ENCODE measurements at regions not wholly inside any gene's neighbourhood (a gene's known extent, or its start where the extent isn't known, plus 50 kb on each side); places are given as distances from the start of the nearest gene placed in this dataset.

GRCh38 chr2:103754530-103754929, 992.7 kb downstream of the TMEM182 start:
- WGBS (ENCODE audit: insufficient coverage): 83% methylated on average over 1 of the region's 2 CpGs
- no peaks in the 10 kb centered on the region for H3K4me1 Mint-ChIP-seq
- ATAC-seq (replicated peaks in 1 of 4) (no peak), DNase-seq (no peak)
- Histone ChIP-seq H3K27ac (ENCODE audit: low read length) (no peak overlapping the region), H3K4me1 (ENCODE audit: control insufficient read depth in 1 of 2, extremely low read depth in 1 of 2, insufficient read depth in 2 of 2, low read length in 2 of 2) (no peaks in the 10 kb centered on the region), H3K27me3 (replicated peaks in 1 of 2; ENCODE audit: control insufficient read depth in 2 of 2, extremely low read depth in 1 of 2, insufficient read depth in 2 of 2, low read length in 1 of 2) (no peaks in the 10 kb centered on the region), H3K4me3 (ENCODE audit: control insufficient read depth in 1 of 2, extremely low read depth in 1 of 2, low read length in 1 of 2) (no peak overlapping the region), H3K9me3 (no peaks in the 10 kb centered on the region), H3K36me3 (ENCODE audit: control insufficient read depth in 2 of 2, extremely low read depth in 1 of 2, insufficient read depth in 1 of 2, low read length in 1 of 2) (no peaks in the 10 kb centered on the region)
- peaks cover 13 to 22% (median 14%) of the 10 kb centered on the region in 3 donors for H3K9me3 Mint-ChIP-seq
- H3K4me3 Mint-ChIP-seq: no peak overlapping the region
- H3K27me3 Mint-ChIP-seq: no peaks in the 10 kb centered on the region
- H3K27ac Mint-ChIP-seq: no peak overlapping the region
- CTCF ChIA-PET: no interaction called here
- POLR2A ChIA-PET: no interaction called here
- H3K36me3 Mint-ChIP-seq: no peaks in the 10 kb centered on the region

- no peak for ATAC-seq (replicated peaks in 1 of 4)
- H3K27me3 Mint-ChIP-seq: no peaks in the 10 kb centered on the region
- POLR2A ChIA-PET: no interaction called here
Measured at GRCh38 chr2:103773884-103774283, 1012.1 kb downstream of the TMEM182 start.

GRCh38 chr2:103780088-103780702, 1018.4 kb downstream of the TMEM182 start:
- no peak for DNase-seq
- CTCF ChIA-PET: no interaction called here
- whole genome bisulfite sequencing (ENCODE audit: insufficient coverage): no CpG with 5 or more reads among the region's 4 CpGs

More at GRCh38 chr2:103773884-103774283, 1012.1 kb downstream of the TMEM182 start:
- Mint-ChIP-seq H3K9me3 (peaks cover 17 to 30% (median 25%) of the 10 kb centered on the region in 3 donors), H3K4me3 (no peak overlapping the region), H3K4me1 (no peaks in the 10 kb centered on the region), H3K36me3 (no peaks in the 10 kb centered on the region), H3K27ac (no peak overlapping the region)
- H3K36me3 ChIP-seq (ENCODE audit: control insufficient read depth in 2 of 2, extremely low read depth in 1 of 2, insufficient read depth in 1 of 2, low read length in 1 of 2): no peaks in the 10 kb centered on the region
- no peak overlapping the region for H3K27ac ChIP-seq (ENCODE audit: low read length)
- no peaks in the 10 kb centered on the region for H3K9me3 ChIP-seq
- CTCF ChIA-PET: interaction anchor here in 1 of 2 donors (0.6 kb wide), 1 partner anchor 496 kb away, joined by 4 read pairs; no protein-coding TSS in a partner anchor
- H3K4me1 ChIP-seq (ENCODE audit: control insufficient read depth in 1 of 2, extremely low read depth in 1 of 2, insufficient read depth in 2 of 2, low read length in 2 of 2): no peaks in the 10 kb centered on the region
- H3K4me3 ChIP-seq (ENCODE audit: control insufficient read depth in 1 of 2, extremely low read depth in 1 of 2, low read length in 1 of 2): no peak overlapping the region
- H3K27me3 ChIP-seq (replicated peaks in 1 of 2; ENCODE audit: control insufficient read depth in 2 of 2, extremely low read depth in 1 of 2, insufficient read depth in 2 of 2, low read length in 1 of 2): no peaks in the 10 kb centered on the region
- no peak for DNase-seq
- WGBS (ENCODE audit: insufficient coverage): no CpG with 5 or more reads among the region's 4 CpGs

GRCh38 chr2:103781313-103781712, 1019.5 kb downstream of the TMEM182 start:
- no peak overlapping the region for H3K27ac ChIP-seq (ENCODE audit: low read length)
- no peaks in the 10 kb centered on the region for H3K27me3 ChIP-seq (replicated peaks in 1 of 2; ENCODE audit: control insufficient read depth in 2 of 2, extremely low read depth in 1 of 2, insufficient read depth in 2 of 2, low read length in 1 of 2)
- H3K9me3 ChIP-seq: no peaks in the 10 kb centered on the region
- H3K4me3 Mint-ChIP-seq: no peak overlapping the region
- H3K27ac Mint-ChIP-seq: no peak overlapping the region
- no peak for ATAC-seq (replicated peaks in 1 of 4)
- 83% methylated on average over 1 of the region's 2 CpGs for WGBS (ENCODE audit: insufficient coverage)
- ChIA-PET CTCF (no interaction called here), POLR2A (interaction anchor here in 1 of 2 donors (0.6 kb wide), 1 partner anchor 965 kb away, joined by 3 read pairs; no protein-coding TSS in a partner anchor)
- H3K36me3 ChIP-seq (ENCODE audit: control insufficient read depth in 2 of 2, extremely low read depth in 1 of 2, insufficient read depth in 1 of 2, low read length in 1 of 2): no peaks in the 10 kb centered on the region
- H3K4me1 ChIP-seq (ENCODE audit: control insufficient read depth in 1 of 2, extremely low read depth in 1 of 2, insufficient read depth in 2 of 2, low read length in 2 of 2): no peaks in the 10 kb centered on the region
- no peaks in the 10 kb centered on the region for H3K27me3 Mint-ChIP-seq
- DNase-seq: no peak
- no peaks in the 10 kb centered on the region for H3K36me3 Mint-ChIP-seq
- H3K4me1 Mint-ChIP-seq: no peaks in the 10 kb centered on the region
- no peak overlapping the region for H3K4me3 ChIP-seq (ENCODE audit: control insufficient read depth in 1 of 2, extremely low read depth in 1 of 2, low read length in 1 of 2)
- peaks cover 7 to 24% (median 10%) of the 10 kb centered on the region in 3 donors for H3K9me3 Mint-ChIP-seq

More at GRCh38 chr2:103780088-103780702, 1018.4 kb downstream of the TMEM182 start:
- POLR2A ChIA-PET: no interaction called here
- Mint-ChIP-seq H3K36me3 (no peaks in the 10 kb centered on the region), H3K4me1 (no peaks in the 10 kb centered on the region), H3K27me3 (no peaks in the 10 kb centered on the region), H3K4me3 (no peak overlapping the region), H3K27ac (no peak overlapping the region), H3K9me3 (peaks cover 14 to 31% (median 19%) of the 10 kb centered on the region in 3 donors)
- Histone ChIP-seq H3K27ac (ENCODE audit: low read length) (no peak overlapping the region), H3K4me1 (ENCODE audit: control insufficient read depth in 1 of 2, extremely low read depth in 1 of 2, insufficient read depth in 2 of 2, low read length in 2 of 2) (no peaks in the 10 kb centered on the region), H3K4me3 (ENCODE audit: control insufficient read depth in 1 of 2, extremely low read depth in 1 of 2, low read length in 1 of 2) (no peak overlapping the region), H3K36me3 (ENCODE audit: control insufficient read depth in 2 of 2, extremely low read depth in 1 of 2, insufficient read depth in 1 of 2, low read length in 1 of 2) (no peaks in the 10 kb centered on the region), H3K27me3 (replicated peaks in 1 of 2; ENCODE audit: control insufficient read depth in 2 of 2, extremely low read depth in 1 of 2, insufficient read depth in 2 of 2, low read length in 1 of 2) (no peaks in the 10 kb centered on the region), H3K9me3 (no peaks in the 10 kb centered on the region)
- no peak for ATAC-seq (replicated peaks in 1 of 4)

GRCh38 chr2:103784261-103784660, 1022.4 kb downstream of the TMEM182 start:
- H3K4me3 ChIP-seq (ENCODE audit: control insufficient read depth in 1 of 2, extremely low read depth in 1 of 2, low read length in 1 of 2): no peak overlapping the region
- H3K27ac Mint-ChIP-seq: no peak overlapping the region
- H3K27ac ChIP-seq (ENCODE audit: low read length): no peak overlapping the region
- DNase-seq (no peak), ATAC-seq (replicated peaks in 1 of 4) (no peak)
- WGBS (ENCODE audit: insufficient coverage): no CpG with 5 or more reads among the region's 2 CpGs
- CTCF ChIA-PET: no interaction called here
- H3K4me3 Mint-ChIP-seq: no peak overlapping the region
- no peaks in the 10 kb centered on the region for H3K27me3 ChIP-seq (replicated peaks in 1 of 2; ENCODE audit: control insufficient read depth in 2 of 2, extremely low read depth in 1 of 2, insufficient read depth in 2 of 2, low read length in 1 of 2)
- POLR2A ChIA-PET: no interaction called here
- no peaks in the 10 kb centered on the region for H3K4me1 Mint-ChIP-seq
- no peaks in the 10 kb centered on the region for H3K27me3 Mint-ChIP-seq
- H3K9me3 Mint-ChIP-seq: peaks cover 0 to 11% (median 7%) of the 10 kb centered on the region in 3 donors
- no peaks in the 10 kb centered on the region for H3K36me3 ChIP-seq (ENCODE audit: control insufficient read depth in 2 of 2, extremely low read depth in 1 of 2, insufficient read depth in 1 of 2, low read length in 1 of 2)
- no peaks in the 10 kb centered on the region for H3K9me3 ChIP-seq
- no peaks in the 10 kb centered on the region for H3K4me1 ChIP-seq (ENCODE audit: control insufficient read depth in 1 of 2, extremely low read depth in 1 of 2, insufficient read depth in 2 of 2, low read length in 2 of 2)
- no peaks in the 10 kb centered on the region for H3K36me3 Mint-ChIP-seq

- ATAC-seq (replicated peaks in 1 of 4) (no peak), DNase-seq (no peak)
- no peaks in the 10 kb centered on the region for H3K4me1 Mint-ChIP-seq
- Histone ChIP-seq H3K36me3 (ENCODE audit: control insufficient read depth in 2 of 2, extremely low read depth in 1 of 2, insufficient read depth in 1 of 2, low read length in 1 of 2) (no peaks in the 10 kb centered on the region), H3K27ac (ENCODE audit: low read length) (no peak overlapping the region), H3K4me1 (ENCODE audit: control insufficient read depth in 1 of 2, extremely low read depth in 1 of 2, insufficient read depth in 2 of 2, low read length in 2 of 2) (no peaks in the 10 kb centered on the region), H3K4me3 (ENCODE audit: control insufficient read depth in 1 of 2, extremely low read depth in 1 of 2, low read length in 1 of 2) (no peak overlapping the region), H3K9me3 (no peaks in the 10 kb centered on the region), H3K27me3 (replicated peaks in 1 of 2; ENCODE audit: control insufficient read depth in 2 of 2, extremely low read depth in 1 of 2, insufficient read depth in 2 of 2, low read length in 1 of 2) (no peaks in the 10 kb centered on the region)
- no peak overlapping the region for H3K4me3 Mint-ChIP-seq
- peaks cover 3 to 11% (median 7%) of the 10 kb centered on the region in 3 donors for H3K9me3 Mint-ChIP-seq
- ChIA-PET CTCF (no interaction called here), POLR2A (no interaction called here)
- no peak overlapping the region for H3K27ac Mint-ChIP-seq
- WGBS (ENCODE audit: insufficient coverage): no CpG with 5 or more reads among the region's 1 CpG
- no peaks in the 10 kb centered on the region for H3K36me3 Mint-ChIP-seq
- no peaks in the 10 kb centered on the region for H3K27me3 Mint-ChIP-seq
Measured at GRCh38 chr2:103785432-103785831, 1023.6 kb downstream of the TMEM182 start.

GRCh38 chr2:103785956-103786355, 1024.1 kb downstream of the TMEM182 start:
- Mint-ChIP-seq H3K27ac (no peak overlapping the region), H3K4me1 (no peaks in the 10 kb centered on the region), H3K9me3 (peaks cover 3 to 11% (median 7%) of the 10 kb centered on the region in 3 donors), H3K36me3 (no peaks in the 10 kb centered on the region), H3K27me3 (no peaks in the 10 kb centered on the region), H3K4me3 (no peak overlapping the region)
- ATAC-seq (replicated peaks in 1 of 4) (no peak), DNase-seq (no peak)
- H3K9me3 ChIP-seq: no peaks in the 10 kb centered on the region
- POLR2A ChIA-PET: no interaction called here
- no peaks in the 10 kb centered on the region for H3K27me3 ChIP-seq (replicated peaks in 1 of 2; ENCODE audit: control insufficient read depth in 2 of 2, extremely low read depth in 1 of 2, insufficient read depth in 2 of 2, low read length in 1 of 2)
- H3K36me3 ChIP-seq (ENCODE audit: control insufficient read depth in 2 of 2, extremely low read depth in 1 of 2, insufficient read depth in 1 of 2, low read length in 1 of 2): no peaks in the 10 kb centered on the region
- H3K4me3 ChIP-seq (ENCODE audit: control insufficient read depth in 1 of 2, extremely low read depth in 1 of 2, low read length in 1 of 2): no peak overlapping the region
- H3K4me1 ChIP-seq (ENCODE audit: control insufficient read depth in 1 of 2, extremely low read depth in 1 of 2, insufficient read depth in 2 of 2, low read length in 2 of 2): no peaks in the 10 kb centered on the region
- CTCF ChIA-PET: interaction anchor here in 1 of 2 donors (0.7 kb wide), 1 partner anchor 31 kb away, joined by 6 read pairs; no protein-coding TSS in a partner anchor
- no peak overlapping the region for H3K27ac ChIP-seq (ENCODE audit: low read length)

Measured in T-cell (primary cell).